HL-60 (cell line): ENCODE measurements at regions not wholly inside any gene's neighbourhood (a gene's known extent, or its start where the extent isn't known, plus 50 kb on each side); places are given as distances from the start of the nearest gene placed in this dataset.

Experiments used
- DNase-seq, 2 experiments: peaks; one replicate each; pipeline ENCODE4 v3.0.0-alpha.2; 2010 to 2020; ENCODE audit warnings: low read depth in 1 of 2, low spot score in 1 of 2
- H3K27ac ChIP-seq: fragments of 250-450 bp; sonication (Bioruptor Pico); replicated peaks from 2 replicates; pipeline ENCODE4 v1.5.1; 2020; ENCODE audit warnings: mild to moderate bottlenecking, moderate library complexity
- H3K27me3 ChIP-seq: fragments of 250-450 bp; sonication (Bioruptor Pico); 2 replicates; pipeline ENCODE4 v1.5.1; 2021; ENCODE audit warnings: mild to moderate bottlenecking, moderate library complexity; ENCODE audit not compliant: insufficient read depth, poor library complexity, severe bottlenecking
- H3K4me3 ChIP-seq: replicated peaks from 2 replicates; pipeline ENCODE4 v1.5.1; 2011; ENCODE audit warnings: mild to moderate bottlenecking, control low read depth, low read length; ENCODE audit not compliant: insufficient read depth
- GABPA ChIP-seq: IDR thresholded peaks from 2 replicates; pipeline ENCODE4 v1.6.1; 2012; ENCODE audit warnings: low read depth
- POLR2AphosphoS5 ChIP-seq: IDR thresholded peaks from 2 replicates; pipeline ENCODE4 v1.6.1; 2012; ENCODE audit warnings: low read depth
- SPI1 ChIP-seq: IDR thresholded peaks from 2 replicates; pipeline ENCODE4 v1.6.1; 2012; ENCODE audit warnings: low read depth, mild to moderate bottlenecking, borderline replicate concordance
- TF ChIP-seq, protein P1 (sequence below): IDR thresholded peaks from 2 replicates; pipeline ENCODE4 v1.6.1; 2012; ENCODE audit warnings: low read depth; ENCODE audit not compliant: insufficient replicate concordance
- TF ChIP-seq, protein P2 (sequence below): IDR thresholded peaks from one replicate; pipeline ENCODE4 v1.5.1; 2011; ENCODE audit warnings: low read length, control low read depth, inconsistent platforms; ENCODE audit not compliant: insufficient read depth

DNA sequence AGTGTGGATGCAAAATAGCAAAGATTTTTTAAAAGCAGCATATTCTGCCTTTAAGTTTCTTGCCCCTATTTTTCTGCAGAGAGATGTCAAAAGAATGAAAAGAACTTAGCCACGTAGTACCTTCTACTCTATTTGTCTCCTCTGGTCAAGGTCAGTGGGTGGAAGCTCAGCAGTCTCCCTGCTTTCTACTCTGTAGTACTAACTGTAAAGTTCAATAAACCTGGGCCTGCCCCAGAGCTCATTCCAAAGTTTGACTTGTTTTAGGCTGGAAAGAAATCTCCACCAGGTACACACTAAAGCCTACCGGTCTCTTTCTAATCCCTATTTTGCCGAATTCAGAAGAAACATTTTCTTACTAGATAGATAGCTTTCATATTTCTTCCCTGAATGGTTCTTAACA lies 247.9 kb upstream of the ARHGAP20 start:
- TF ChIP-seq POLR2AphosphoS5 (no peak), GABPA (no peak), SPI1 (no peak)
- TF ChIP-seq, protein P1, sequence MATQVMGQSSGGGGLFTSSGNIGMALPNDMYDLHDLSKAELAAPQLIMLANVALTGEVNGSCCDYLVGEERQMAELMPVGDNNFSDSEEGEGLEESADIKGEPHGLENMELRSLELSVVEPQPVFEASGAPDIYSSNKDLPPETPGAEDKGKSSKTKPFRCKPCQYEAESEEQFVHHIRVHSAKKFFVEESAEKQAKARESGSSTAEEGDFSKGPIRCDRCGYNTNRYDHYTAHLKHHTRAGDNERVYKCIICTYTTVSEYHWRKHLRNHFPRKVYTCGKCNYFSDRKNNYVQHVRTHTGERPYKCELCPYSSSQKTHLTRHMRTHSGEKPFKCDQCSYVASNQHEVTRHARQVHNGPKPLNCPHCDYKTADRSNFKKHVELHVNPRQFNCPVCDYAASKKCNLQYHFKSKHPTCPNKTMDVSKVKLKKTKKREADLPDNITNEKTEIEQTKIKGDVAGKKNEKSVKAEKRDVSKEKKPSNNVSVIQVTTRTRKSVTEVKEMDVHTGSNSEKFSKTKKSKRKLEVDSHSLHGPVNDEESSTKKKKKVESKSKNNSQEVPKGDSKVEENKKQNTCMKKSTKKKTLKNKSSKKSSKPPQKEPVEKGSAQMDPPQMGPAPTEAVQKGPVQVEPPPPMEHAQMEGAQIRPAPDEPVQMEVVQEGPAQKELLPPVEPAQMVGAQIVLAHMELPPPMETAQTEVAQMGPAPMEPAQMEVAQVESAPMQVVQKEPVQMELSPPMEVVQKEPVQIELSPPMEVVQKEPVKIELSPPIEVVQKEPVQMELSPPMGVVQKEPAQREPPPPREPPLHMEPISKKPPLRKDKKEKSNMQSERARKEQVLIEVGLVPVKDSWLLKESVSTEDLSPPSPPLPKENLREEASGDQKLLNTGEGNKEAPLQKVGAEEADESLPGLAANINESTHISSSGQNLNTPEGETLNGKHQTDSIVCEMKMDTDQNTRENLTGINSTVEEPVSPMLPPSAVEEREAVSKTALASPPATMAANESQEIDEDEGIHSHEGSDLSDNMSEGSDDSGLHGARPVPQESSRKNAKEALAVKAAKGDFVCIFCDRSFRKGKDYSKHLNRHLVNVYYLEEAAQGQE, result no peak
- TF ChIP-seq, protein P2, sequence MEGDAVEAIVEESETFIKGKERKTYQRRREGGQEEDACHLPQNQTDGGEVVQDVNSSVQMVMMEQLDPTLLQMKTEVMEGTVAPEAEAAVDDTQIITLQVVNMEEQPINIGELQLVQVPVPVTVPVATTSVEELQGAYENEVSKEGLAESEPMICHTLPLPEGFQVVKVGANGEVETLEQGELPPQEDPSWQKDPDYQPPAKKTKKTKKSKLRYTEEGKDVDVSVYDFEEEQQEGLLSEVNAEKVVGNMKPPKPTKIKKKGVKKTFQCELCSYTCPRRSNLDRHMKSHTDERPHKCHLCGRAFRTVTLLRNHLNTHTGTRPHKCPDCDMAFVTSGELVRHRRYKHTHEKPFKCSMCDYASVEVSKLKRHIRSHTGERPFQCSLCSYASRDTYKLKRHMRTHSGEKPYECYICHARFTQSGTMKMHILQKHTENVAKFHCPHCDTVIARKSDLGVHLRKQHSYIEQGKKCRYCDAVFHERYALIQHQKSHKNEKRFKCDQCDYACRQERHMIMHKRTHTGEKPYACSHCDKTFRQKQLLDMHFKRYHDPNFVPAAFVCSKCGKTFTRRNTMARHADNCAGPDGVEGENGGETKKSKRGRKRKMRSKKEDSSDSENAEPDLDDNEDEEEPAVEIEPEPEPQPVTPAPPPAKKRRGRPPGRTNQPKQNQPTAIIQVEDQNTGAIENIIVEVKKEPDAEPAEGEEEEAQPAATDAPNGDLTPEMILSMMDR, result no peak
- no peak overlapping the region for H3K27ac ChIP-seq
- H3K27me3 ChIP-seq, result no peaks in the 10 kb centered on the region
- H3K4me3 ChIP-seq, result no peak overlapping the region
- no peak for DNase-seq

DNA sequence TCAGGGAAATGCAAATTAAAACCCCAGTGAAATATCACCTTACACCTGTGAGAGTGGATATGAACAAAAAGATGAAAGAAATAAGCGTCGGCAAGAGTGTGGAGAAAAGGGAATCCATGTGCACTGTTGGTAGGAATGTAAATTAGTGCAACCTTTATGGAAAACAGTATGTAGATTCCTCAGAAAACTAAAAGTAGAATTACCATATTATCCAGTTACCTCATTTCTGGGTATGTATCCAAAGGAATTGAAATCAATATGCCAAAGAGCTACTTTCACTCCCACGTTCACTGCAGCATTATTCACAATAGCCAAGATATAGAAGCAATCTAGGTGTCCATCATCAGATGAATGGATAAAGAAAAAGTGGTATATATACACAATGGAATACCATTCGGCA lies 246.0 kb upstream of the ARHGAP20 start:
- H3K4me3 ChIP-seq, result no peak overlapping the region
- TF ChIP-seq, protein P2, result no peak
- H3K27ac ChIP-seq, result no peak overlapping the region
- DNase-seq, result no peak
- no peaks in the 10 kb centered on the region for H3K27me3 ChIP-seq

DNA sequence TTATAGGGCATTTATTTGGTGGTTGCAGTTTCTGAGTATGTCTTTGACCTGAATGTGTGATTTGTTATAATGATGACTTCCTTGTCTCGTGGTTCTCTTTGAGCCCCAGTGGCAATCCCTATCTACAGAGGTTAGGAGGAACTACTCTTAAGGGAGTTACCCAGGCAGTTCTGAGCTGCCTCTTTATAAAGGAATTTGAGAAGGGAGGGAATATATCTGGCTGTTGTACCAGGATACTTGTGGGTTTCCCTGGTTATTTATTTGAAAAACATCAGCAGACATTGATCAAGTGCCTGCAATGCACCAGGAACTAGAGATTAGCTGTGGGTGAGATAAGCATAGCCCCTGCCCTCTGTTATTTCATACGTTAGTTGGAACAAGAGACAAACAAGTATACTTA lies 243.5 kb upstream of the ARHGAP20 start:
- no peak for DNase-seq
- Histone ChIP-seq H3K4me3 (no peak overlapping the region), H3K27ac (no peak overlapping the region), H3K27me3 (no peaks in the 10 kb centered on the region)
- no peak for TF ChIP-seq POLR2AphosphoS5
- TF ChIP-seq, protein P2, result no peak
- TF ChIP-seq GABPA, result no peak
- TF ChIP-seq, protein P1, result no peak
- no peak for TF ChIP-seq SPI1

DNA sequence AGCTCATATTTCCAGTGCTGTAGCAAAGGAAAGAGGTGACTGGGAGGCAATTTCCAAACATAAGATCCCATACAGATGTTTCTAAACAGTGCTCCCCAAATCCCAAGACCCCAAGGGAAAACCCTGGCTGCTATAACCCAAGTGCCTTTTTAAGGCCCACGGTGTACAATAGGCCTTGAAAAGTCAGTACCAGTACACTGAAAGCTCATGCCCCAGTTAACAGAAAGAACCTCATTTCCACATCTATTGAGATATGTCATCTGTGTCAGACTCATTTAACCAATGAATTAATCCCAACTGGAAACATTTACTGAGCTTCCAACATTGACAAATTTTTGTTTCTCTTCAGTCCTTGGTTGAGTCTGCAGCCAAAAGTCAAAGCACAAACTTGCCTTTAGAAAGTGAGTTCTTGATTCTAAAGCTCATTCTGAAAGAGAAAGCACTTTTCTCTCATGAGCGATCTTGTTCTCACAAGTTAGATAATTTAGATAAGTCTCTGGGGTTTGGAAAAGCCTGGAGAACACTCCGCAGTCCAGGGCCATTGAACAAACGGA lies 239.8 kb upstream of the ARHGAP20 start:
- no peaks in the 10 kb centered on the region for H3K27me3 ChIP-seq
- no peak for DNase-seq
- H3K27ac ChIP-seq, result no peak overlapping the region
- TF ChIP-seq SPI1, result no peak
- no peak overlapping the region for H3K4me3 ChIP-seq
